SK-N-SH treated with all-trans-retinoic acid at 6 μM for 48 hours (cell line): ENCODE measurements at regions not wholly inside any gene's neighbourhood (a gene's known extent, or its start where the extent isn't known, plus 50 kb on each side); places are given as distances from the start of the nearest gene placed in this dataset.

Experiments
- ATAC-seq: fragments of 200-7000 bp; cut with Tn5 transposase; 3 replicates; pipeline ENCODE4 v1.9.1; 2020; ENCODE audit warnings: mild to moderate bottlenecking, moderate library complexity
- ARNTL ChIP-seq: fragments of 450-650 bp; formaldehyde crosslinking; IDR thresholded peaks from 2 replicates; pipeline ENCODE4 v1.5.0; 2020; ENCODE audit warnings: low read depth, mild to moderate bottlenecking, moderate library complexity, borderline replicate concordance
- BACH2 ChIP-seq: fragments of 250-450 bp; sonication (Bioruptor Pico); IDR thresholded peaks from 2 replicates; pipeline ENCODE4 v1.9.0; 2021; ENCODE audit warnings: mild to moderate bottlenecking, borderline replicate concordance
- CSDC2 ChIP-seq: fragments of 250-450 bp; sonication (Bioruptor Pico); IDR thresholded peaks from 2 replicates; pipeline ENCODE4 v1.5.0; 2020; ENCODE audit warnings: mild to moderate bottlenecking, moderate library complexity
- ESRRG ChIP-seq: fragments of 250-450 bp; sonication (Bioruptor Pico); IDR thresholded peaks from 2 replicates; pipeline ENCODE4 v1.6.1; 2021; ENCODE audit warnings: mild to moderate bottlenecking
- ISL1 ChIP-seq: fragments of 250-450 bp; sonication (Bioruptor Pico); IDR thresholded peaks from 2 replicates; pipeline ENCODE4 v2.1.2; 2022; ENCODE audit warnings: mild to moderate bottlenecking, moderate library complexity
- OSR1 ChIP-seq: fragments of 250-450 bp; sonication (Bioruptor Pico); IDR thresholded peaks from 2 replicates; pipeline ENCODE4 v1.8.0; 2022; ENCODE audit warnings: moderate library complexity, mild to moderate bottlenecking, inconsistent platforms
- PPARA ChIP-seq: fragments of 250-450 bp; sonication (Bioruptor Pico); IDR thresholded peaks from 2 replicates; pipeline ENCODE4 v1.5.0; 2020; ENCODE audit warnings: mild to moderate bottlenecking, borderline replicate concordance
- RARB ChIP-seq: fragments of 250-450 bp; sonication (Bioruptor Pico); IDR thresholded peaks from 2 replicates; pipeline ENCODE4 v1.8.0; 2021; ENCODE audit warnings: mild to moderate bottlenecking, moderate library complexity
- SNAI2 ChIP-seq: fragments of 250-450 bp; sonication (Bioruptor Pico); IDR thresholded peaks from 2 replicates; pipeline ENCODE4 v1.5.0; 2020; ENCODE audit warnings: mild to moderate bottlenecking, moderate library complexity
- TCF4 ChIP-seq: fragments of 250-450 bp; sonication (Bioruptor Pico); IDR thresholded peaks from 2 replicates; pipeline ENCODE4 v1.8.0; 2021; ENCODE audit warnings: mild to moderate bottlenecking, moderate library complexity, borderline replicate concordance
- TOX ChIP-seq: fragments of 250-450 bp; sonication (Bioruptor Pico); IDR thresholded peaks from 2 replicates; pipeline ENCODE4 v1.8.0; 2021; ENCODE audit warnings: mild to moderate bottlenecking, moderate library complexity, borderline replicate concordance
- ZFP3 ChIP-seq: fragments of 250-450 bp; sonication (Bioruptor Pico); IDR thresholded peaks from 2 replicates; pipeline ENCODE4 v1.5.0; 2020; ENCODE audit warnings: mild to moderate bottlenecking, moderate library complexity
- ZFP30 ChIP-seq: fragments of 450-650 bp; formaldehyde crosslinking; IDR thresholded peaks from 2 replicates; pipeline ENCODE4 v1.5.0; 2022; ENCODE audit warnings: mild to moderate bottlenecking, moderate library complexity
- ZNF70 ChIP-seq: fragments of 450-650 bp; formaldehyde crosslinking; IDR thresholded peaks from 2 replicates; pipeline ENCODE4 v1.5.0; 2020; ENCODE audit warnings: mild to moderate bottlenecking, moderate library complexity
- TF ChIP-seq, protein P1 (sequence below): fragments of 250-450 bp; sonication (Bioruptor Pico); IDR thresholded peaks from 2 replicates; pipeline ENCODE4 v1.5.0; 2020; ENCODE audit warnings: mild to moderate bottlenecking, moderate library complexity
- TF ChIP-seq, protein P2 (sequence below): fragments of 250-450 bp; sonication (Bioruptor Pico); IDR thresholded peaks from 2 replicates; pipeline ENCODE4 v1.5.1; 2021; ENCODE audit warnings: mild to moderate bottlenecking, moderate library complexity
- TF ChIP-seq, protein P3 (sequence below): fragments of 250-450 bp; sonication (Bioruptor Pico); IDR thresholded peaks from 2 replicates; pipeline ENCODE4 v1.5.1; 2020; ENCODE audit warnings: low read depth, mild to moderate bottlenecking, moderate library complexity
- TF ChIP-seq, protein P4 (sequence below): fragments of 250-450 bp; sonication (Bioruptor Pico); IDR thresholded peaks from 2 replicates; pipeline ENCODE4 v1.8.0; 2020; ENCODE audit warnings: mild to moderate bottlenecking, moderate library complexity, borderline replicate concordance
- TF ChIP-seq, protein P5 (sequence below): fragments of 250-450 bp; sonication (Bioruptor Pico); IDR thresholded peaks from 2 replicates; pipeline ENCODE4 v1.8.0; 2021; ENCODE audit warnings: low read depth, mild to moderate bottlenecking, moderate library complexity, borderline replicate concordance

DNA sequence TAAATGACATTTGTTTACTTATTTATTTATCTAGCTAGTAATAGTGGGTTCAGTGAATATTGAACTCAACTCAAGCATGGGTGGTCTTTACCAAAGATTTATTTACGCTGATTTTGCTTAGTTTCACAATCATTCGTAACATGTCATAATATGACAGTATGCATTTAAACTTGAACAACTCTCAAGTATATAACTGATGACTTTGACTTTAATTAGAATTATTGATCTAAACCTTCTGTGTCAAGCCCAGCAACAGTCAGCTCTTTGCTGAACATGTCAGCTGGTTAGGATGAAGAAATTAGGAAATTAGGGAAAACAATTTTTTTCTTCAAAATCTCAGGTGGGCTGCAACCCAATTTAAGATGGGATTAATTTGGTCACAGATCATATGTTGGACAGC is 210.5 kb upstream of the G2E3 start:
- TF ChIP-seq BACH2 (no peak), PPARA (CRISPR knock-in tag) (no peak), TOX (CRISPR knock-in tag) (no peak), SNAI2 (no peak), CSDC2 (CRISPR knock-in tag) (no peak), ISL1 (CRISPR knock-in tag) (no peak), OSR1 (CRISPR knock-in tag) (no peak), ZNF70 (CRISPR knock-in tag) (no peak)
- TF ChIP-seq, protein P1, sequence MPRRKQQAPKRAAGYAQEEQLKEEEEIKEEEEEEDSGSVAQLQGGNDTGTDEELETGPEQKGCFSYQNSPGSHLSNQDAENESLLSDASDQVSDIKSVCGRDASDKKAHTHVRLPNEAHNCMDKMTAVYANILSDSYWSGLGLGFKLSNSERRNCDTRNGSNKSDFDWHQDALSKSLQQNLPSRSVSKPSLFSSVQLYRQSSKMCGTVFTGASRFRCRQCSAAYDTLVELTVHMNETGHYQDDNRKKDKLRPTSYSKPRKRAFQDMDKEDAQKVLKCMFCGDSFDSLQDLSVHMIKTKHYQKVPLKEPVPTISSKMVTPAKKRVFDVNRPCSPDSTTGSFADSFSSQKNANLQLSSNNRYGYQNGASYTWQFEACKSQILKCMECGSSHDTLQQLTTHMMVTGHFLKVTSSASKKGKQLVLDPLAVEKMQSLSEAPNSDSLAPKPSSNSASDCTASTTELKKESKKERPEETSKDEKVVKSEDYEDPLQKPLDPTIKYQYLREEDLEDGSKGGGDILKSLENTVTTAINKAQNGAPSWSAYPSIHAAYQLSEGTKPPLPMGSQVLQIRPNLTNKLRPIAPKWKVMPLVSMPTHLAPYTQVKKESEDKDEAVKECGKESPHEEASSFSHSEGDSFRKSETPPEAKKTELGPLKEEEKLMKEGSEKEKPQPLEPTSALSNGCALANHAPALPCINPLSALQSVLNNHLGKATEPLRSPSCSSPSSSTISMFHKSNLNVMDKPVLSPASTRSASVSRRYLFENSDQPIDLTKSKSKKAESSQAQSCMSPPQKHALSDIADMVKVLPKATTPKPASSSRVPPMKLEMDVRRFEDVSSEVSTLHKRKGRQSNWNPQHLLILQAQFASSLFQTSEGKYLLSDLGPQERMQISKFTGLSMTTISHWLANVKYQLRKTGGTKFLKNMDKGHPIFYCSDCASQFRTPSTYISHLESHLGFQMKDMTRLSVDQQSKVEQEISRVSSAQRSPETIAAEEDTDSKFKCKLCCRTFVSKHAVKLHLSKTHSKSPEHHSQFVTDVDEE (CRISPR knock-in tag): no peak
- TF ChIP-seq, protein P2, sequence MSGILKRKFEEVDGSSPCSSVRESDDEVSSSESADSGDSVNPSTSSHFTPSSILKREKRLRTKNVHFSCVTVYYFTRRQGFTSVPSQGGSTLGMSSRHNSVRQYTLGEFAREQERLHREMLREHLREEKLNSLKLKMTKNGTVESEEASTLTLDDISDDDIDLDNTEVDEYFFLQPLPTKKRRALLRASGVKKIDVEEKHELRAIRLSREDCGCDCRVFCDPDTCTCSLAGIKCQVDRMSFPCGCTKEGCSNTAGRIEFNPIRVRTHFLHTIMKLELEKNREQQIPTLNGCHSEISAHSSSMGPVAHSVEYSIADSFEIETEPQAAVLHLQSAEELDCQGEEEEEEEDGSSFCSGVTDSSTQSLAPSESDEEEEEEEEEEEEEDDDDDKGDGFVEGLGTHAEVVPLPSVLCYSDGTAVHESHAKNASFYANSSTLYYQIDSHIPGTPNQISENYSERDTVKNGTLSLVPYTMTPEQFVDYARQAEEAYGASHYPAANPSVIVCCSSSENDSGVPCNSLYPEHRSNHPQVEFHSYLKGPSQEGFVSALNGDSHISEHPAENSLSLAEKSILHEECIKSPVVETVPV: no peak
- TF ChIP-seq, all 23 proteins: peak for 0
- no peak for ATAC-seq

DNA sequence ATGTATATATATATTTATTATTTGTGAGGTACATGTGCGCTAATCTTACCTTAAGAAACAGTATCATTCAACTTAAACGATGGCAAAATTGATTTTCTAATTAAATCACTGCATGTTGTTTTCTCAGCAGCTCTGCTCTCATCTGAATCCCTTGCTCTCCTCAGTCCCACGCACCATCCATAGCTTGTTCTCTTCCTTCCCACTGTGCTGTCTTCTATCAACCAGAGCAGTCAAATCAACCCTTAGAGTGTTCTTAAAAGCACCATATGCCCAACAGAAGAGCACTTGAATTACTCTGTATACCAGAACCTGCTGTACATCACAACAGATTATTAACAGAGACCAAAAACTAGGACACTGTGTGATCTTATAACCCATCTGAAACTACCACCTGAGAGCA is 209.4 kb upstream of the G2E3 start:
- no peak for ATAC-seq
- TF ChIP-seq CSDC2 (CRISPR knock-in tag) (no peak), SNAI2 (no peak), ARNTL (CRISPR knock-in tag) (no peak), ISL1 (CRISPR knock-in tag) (no peak), RARB (no peak), BACH2 (no peak), ZFP3 (CRISPR knock-in tag) (no peak), TCF4 (CRISPR knock-in tag) (no peak), TOX (CRISPR knock-in tag) (no peak), ZNF70 (CRISPR knock-in tag) (no peak), ESRRG (CRISPR knock-in tag) (no peak)
- TF ChIP-seq, protein P2: no peak

DNA sequence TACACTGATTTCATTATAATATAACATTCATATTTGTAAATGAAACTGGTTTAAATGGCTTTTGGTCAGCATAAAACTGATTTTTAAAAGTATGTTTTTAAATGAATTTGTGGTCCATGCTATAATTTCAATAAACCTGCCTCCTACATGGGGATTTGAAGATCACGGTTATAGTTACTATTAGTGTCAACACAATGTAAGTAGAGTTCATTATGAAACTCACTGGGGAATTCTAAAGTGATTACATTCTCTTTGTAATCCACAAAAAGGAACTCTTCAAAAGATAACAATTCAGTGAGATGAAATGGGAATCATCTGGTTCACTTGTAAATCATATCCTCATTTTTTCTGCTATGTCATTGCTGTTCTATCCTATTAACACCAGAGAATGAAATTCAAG is 204.5 kb upstream of the G2E3 start:
- no peak for ATAC-seq
- TF ChIP-seq SNAI2: no peak
- no peak for TF ChIP-seq ZNF70 (CRISPR knock-in tag)
- no peak for TF ChIP-seq CSDC2 (CRISPR knock-in tag)
- no peak for TF ChIP-seq ISL1 (CRISPR knock-in tag)
- TF ChIP-seq ZFP30 (CRISPR knock-in tag): no peak
- TF ChIP-seq, protein P3, sequence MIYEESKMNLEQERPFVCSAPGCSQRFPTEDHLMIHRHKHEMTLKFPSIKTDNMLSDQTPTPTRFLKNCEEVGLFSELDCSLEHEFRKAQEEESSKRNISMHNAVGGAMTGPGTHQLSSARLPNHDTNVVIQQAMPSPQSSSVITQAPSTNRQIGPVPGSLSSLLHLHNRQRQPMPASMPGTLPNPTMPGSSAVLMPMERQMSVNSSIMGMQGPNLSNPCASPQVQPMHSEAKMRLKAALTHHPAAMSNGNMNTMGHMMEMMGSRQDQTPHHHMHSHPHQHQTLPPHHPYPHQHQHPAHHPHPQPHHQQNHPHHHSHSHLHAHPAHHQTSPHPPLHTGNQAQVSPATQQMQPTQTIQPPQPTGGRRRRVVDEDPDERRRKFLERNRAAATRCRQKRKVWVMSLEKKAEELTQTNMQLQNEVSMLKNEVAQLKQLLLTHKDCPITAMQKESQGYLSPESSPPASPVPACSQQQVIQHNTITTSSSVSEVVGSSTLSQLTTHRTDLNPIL (CRISPR knock-in tag): no peak
- TF ChIP-seq TCF4 (CRISPR knock-in tag): no peak
- no peak for TF ChIP-seq TOX (CRISPR knock-in tag)
- TF ChIP-seq, protein P4, sequence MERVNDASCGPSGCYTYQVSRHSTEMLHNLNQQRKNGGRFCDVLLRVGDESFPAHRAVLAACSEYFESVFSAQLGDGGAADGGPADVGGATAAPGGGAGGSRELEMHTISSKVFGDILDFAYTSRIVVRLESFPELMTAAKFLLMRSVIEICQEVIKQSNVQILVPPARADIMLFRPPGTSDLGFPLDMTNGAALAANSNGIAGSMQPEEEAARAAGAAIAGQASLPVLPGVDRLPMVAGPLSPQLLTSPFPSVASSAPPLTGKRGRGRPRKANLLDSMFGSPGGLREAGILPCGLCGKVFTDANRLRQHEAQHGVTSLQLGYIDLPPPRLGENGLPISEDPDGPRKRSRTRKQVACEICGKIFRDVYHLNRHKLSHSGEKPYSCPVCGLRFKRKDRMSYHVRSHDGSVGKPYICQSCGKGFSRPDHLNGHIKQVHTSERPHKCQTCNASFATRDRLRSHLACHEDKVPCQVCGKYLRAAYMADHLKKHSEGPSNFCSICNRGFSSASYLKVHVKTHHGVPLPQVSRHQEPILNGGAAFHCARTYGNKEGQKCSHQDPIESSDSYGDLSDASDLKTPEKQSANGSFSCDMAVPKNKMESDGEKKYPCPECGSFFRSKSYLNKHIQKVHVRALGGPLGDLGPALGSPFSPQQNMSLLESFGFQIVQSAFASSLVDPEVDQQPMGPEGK (CRISPR knock-in tag): no peak
- TF ChIP-seq, protein P5, sequence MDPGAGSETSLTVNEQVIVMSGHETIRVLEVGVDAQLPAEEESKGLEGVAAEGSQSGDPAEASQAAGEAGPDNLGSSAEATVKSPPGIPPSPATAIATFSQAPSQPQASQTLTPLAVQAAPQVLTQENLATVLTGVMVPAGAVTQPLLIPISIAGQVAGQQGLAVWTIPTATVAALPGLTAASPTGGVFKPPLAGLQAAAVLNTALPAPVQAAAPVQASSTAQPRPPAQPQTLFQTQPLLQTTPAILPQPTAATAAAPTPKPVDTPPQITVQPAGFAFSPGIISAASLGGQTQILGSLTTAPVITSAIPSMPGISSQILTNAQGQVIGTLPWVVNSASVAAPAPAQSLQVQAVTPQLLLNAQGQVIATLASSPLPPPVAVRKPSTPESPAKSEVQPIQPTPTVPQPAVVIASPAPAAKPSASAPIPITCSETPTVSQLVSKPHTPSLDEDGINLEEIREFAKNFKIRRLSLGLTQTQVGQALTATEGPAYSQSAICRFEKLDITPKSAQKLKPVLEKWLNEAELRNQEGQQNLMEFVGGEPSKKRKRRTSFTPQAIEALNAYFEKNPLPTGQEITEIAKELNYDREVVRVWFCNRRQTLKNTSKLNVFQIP (CRISPR knock-in tag): no peak
- no peak for TF ChIP-seq RARB
- TF ChIP-seq, protein P1 (CRISPR knock-in tag): no peak
- TF ChIP-seq ARNTL (CRISPR knock-in tag): no peak
